Skin of body (tissue), 1 donor: ENCODE measurements at regions not wholly inside any gene's neighbourhood (a gene's known extent, or its start where the extent isn't known, plus 50 kb on each side); places are given as distances from the start of the nearest gene placed in this dataset.
A peak's percentile ranks its signal among the peaks of the same experiment; 100 is the strongest.

Experiments used
- DNase-seq: peaks from one replicate; lab custom pipeline; 2025; lab: John Stamatoyannopoulos, UW

DNA sequence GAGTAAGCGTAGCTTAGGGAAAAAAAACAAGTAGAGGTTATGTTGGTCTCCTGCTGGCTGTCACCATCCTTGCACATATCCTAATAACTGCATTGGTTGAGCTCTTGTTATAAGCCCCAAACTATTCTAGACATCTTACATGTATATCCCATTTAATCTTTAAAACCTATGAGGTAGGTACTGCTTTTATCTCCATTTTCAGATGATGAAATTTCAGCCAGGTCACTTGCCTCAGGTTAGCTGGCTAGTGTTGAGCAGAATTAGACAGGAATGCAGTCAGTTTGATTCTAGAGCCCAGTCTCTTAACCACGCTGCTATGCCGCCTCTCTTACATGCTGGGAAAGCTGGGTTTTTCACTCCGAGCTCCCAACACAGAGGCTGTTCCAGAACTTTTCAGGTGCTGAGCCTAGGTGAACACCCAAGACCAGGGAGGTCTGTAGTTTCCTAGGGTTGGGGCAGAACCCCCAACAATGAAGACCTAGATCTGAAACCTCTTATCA, 269.9 kb upstream of the RGS6 start:
- DNase-seq = no peak

DNA sequence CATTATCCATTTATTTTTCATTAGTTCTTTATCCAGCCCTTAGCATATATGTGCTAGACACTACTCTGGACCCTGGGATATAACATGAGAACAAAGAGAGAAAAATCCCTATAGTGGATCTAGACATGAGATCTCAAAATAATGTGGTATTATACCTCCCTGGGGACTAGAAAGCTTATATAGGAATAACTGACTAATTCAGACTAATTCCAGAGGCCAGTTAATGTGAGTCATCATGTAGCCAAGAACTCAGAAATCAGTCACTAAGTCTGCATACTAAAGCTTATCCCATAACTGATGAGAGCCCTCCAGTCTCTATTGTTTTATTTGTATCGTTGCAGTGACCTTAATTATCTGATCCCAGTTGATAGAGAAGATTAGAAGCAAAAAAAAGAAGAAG, 267.1 kb upstream of the RGS6 start:
- DNase-seq = no peak

DNA sequence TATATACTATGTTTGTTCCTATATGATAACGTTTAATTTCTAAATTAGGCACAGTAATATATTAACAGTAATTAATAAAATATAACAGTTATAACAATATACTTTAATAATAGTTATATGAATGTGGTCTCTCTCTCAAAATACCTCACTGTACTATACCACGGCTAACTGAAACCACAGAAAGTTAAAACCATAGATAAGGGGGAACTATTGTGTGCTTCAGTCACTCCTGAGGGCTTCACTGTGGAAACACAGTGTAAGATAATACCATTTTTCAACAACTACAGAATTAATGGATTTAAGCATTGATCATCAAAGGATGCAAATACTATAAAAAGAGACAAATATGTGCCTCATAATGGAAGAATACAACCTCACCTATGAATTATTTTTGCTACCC, 266.4 kb upstream of the RGS6 start:
- DNase-seq = no peak

DNA sequence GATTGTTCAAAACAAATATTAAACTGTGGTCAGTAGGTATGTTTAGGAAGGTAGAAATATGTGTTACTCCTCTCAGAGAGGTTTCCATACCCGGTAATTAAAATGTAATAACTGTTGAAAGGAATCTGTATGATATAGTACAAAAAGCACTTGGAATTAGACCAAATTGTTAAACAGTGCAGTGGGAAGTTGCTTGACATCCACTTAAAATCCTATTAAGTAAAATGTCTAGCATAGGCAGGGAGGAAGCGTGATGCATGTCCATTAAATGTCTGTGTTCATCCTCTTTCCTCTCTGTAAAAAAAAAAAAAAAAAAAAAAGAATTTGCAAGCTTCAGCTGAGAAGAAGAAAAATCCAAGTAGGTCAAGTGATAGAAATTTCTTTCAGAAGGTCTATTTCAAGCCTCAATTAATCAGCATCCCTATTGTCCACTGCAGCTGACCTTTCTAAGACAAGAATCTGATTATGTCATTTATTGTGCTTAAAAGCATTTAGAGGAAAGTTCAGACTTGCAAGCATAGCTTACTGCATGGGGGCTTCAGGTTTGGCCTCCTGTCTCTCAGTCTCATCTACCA, 265.6 kb upstream of the RGS6 start:
- DNase-seq = no peak

DNA sequence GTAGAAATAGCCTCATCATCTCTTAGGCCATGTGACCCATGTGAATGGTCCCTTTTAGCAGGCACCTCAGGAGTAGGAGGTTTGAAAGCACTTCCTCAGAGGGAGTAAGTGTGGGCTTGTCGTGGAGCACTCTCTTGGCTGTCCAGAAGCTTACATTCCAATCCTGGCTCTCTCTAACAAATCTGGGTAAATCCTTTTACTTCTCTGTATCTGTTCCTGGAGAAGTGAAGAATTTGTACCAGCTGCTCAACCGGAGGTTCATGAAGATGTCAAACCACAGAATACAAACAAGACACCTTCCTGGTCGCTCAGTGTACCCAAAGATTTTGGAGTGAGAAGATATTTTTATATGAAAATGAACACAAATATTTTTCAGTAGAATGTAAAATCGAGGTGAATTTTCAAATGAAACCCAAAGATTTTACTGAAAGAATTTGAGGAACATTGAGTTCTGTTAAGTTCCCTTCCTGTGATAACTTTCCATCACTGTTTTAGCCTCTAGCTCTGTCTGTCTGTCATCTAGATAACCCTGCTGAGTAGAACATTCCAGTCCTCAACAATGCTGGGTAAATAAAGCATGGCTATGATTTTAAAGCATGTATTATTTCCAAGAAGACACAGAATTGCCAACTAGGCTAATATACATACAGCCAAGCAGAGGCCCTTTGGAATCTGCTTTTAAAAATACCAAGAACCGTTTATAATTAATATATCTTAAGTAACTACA, 263.9 kb upstream of the RGS6 start:
- no peak for DNase-seq

DNA sequence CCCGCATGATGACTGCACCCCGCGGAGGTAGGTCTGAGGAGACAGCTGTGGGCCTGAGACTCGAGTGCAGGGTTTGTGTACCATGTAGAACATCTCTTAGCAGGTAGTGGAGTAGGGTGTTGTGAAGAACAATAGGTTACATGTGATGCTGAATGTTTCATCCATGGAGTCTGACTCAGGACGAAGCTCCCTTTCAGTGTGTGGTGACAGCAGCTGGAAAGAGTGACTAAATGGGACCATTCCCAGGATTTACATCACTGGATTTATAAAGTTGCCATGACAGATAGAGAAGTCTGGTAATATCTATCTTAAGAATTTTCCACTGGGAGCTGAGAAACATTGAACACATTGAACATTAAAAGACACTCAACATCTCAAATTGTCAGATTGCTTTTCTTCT, 259.6 kb upstream of the RGS6 start:
- DNase-seq = no peak

DNA sequence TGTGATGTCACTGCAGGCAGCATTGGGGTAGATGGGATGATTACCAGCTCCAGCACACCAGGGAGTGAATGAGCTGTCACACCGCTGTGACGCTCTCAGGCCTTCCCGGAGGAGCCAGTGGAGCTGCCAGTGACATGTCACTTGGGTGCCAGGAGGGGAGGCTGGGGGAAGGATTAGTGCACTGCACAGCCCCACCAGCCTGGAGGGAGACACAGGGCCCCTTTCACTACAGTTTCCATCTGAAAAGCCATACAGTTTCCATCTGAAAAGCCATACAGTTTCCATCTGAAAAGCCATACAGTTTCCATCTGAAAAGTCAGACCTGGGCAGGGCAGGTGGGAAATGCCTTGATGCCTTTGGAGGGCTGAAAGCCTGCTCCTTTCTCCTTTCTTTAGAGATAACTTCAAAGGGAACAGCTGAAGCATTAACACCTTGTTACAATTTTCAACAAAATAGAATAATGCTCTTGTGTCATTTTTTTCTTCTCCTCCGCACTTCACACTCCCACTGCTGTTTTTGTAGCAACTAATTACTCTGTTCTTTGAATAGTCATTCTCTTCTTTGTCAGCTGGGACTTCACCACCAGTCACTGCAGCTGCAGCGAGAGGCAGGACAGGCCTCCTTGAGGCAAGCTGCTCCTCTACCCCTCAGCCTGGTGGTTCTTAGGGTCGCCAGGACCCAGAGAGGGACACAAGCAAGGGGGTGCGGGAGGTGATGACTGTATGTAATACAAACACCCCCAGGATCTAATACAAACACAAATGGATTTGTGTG, 256.9 kb upstream of the RGS6 start:
- DNase-seq = no peak

DNA sequence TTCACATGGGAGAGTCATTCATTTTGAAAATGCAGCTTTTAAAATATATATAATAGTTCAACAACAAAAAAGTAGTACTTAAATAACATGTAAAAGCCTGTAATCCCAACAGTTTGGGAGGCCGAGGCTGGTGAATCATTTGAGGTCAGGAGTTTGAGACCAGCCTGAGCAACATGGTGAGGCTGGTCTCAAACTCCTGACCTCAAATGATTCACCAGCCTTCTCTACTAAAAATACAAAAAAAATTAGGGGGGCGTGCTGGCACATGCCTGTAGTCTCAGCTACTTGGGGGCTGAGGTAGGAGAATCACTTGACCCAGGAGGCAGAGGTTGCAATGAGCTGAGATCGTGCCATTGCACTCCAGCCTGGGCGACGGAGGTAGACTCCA, 256.3 kb upstream of the RGS6 start:
- DNase-seq = no peak

DNA sequence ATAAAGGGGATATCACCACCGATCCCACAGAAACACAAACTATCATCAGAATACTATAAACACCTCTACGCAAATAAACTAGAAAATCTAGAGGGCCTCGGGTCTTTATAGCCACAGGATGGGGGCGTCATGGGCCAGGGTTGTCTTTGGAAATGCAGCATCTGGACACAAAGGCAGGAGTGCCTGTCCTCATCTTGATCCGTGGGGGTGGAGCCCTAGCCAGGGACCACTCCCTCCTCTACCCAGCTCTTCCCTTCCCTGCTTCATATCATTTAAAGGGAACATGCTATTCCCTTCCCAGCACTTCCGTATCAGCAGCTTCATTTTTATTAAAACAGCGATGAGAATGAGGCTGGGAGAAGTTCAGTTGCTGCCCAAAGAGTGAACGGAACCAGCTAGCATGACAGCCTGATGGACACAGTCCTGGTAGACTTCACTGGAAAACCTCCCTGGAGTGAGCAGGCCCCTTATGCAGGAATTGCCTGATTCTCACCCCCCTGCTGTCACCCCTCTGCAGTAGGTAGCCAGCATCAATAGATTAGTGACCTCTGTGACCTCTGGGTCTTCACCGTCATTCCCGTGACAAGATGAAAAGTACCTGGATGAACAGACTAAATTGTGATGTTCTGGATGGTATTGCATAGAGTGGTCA, 251.4 kb upstream of the RGS6 start:
- DNase-seq = no peak

DNA sequence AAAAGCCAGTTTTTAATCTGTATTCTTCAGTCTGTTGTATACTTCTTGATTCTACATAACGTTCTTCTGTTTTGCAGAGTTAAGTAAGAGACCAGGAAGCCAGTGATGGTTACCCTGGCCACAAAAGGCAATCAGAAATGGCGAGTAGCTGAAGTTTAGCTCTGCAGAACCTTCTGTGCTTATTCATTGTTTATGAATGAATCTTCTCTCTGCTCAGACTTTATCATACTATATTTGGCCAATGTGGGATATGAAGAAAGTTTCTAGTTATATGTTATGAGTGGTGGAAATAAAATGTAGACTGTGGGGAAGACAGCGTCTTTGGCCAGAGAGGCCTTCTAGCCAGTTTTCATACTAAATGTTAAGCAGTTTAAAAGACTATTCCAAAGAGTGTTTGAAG, 249.9 kb upstream of the RGS6 start:
- no peak for DNase-seq

DNA sequence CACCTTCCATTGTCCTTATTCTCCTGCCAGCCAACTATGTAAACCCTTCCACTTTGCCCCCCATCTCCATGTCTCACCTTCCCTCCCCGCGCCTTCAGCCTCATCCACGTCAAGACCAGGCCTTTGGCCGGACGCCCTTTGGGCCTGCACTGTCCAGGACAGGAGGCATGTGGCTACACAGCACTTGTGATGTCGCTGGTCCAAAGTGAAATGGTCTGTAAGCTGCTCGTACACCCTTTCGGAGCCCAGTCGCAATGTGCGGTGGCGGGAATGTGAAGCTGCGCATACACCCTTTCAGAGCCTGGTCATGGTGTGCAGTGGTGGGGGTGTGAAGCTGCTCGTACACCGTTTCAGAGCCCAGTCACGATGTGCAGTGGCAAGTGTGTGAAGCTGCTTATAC, 247.9 kb upstream of the RGS6 start:
- DNase-seq = no peak

DNA sequence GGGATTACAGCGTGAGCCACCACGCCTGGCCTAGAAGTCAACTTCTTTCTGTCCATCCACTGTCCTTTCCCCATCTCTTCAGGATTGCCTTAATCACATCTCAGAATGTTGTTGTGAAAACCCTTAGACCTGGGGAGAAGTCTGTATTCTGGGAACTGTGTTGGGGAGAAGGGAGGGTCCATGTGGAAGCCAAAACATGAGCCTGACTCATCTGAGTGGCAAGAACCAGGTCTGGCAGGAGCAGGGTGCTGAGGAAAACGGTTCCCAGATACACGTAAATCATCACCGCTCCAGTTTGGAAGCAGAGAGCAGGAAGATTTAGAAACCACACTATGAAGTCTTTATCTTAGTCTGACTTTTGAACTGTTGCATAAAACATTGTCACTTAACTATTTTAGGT, 245.6 kb upstream of the RGS6 start:
- no peak for DNase-seq

DNA sequence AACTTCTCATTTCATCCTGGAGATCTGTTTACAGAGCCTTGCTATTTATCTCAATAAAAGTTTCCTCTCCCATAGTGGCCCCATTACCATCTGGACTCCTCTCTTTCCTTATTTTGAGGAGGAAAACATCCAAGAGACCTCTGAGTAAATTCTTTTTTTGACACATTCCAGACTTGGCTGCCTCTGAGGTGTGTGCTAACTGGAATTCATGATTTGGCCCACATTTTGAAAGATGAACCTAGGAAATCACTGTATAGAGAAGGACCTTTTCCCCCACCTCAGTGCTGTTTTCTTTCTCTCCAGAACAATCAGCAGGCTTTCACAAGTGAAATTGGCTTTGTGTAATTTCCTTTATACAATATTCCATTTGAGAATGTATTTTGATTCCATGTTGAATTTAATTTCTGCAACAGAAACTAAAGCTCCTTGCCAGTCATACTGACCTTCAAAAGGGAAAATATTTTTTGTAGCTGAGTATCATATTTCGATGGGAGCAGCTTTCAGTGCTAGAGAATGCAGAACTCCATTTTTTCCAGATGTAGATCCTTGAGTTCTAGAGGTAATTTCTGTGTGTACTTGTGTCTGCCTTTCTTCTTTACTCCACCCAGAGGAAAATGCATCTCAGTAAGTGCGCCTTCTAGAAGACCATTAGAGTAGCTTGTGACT, 244.9 kb upstream of the RGS6 start:
- DNase-seq = peak; percentile 7

DNA sequence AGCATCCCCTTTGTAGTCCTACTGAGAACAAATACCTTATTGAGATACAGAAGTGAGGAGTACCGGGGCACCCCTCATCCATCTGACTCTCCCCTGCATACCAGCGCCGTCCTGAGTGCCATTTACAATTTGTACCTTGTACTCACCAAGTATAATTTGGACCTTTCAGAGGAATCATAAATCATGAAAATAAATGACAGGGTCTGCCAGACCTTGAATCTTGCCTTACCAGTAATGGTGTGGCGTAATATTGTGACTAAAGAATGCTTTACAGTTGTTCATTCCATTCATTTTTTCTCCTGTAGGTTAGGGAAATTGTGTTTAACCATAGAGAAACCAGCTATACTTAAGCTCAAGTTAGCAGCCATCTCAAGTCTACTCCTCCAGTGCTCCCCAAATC, 243.7 kb upstream of the RGS6 start:
- no peak for DNase-seq

DNA sequence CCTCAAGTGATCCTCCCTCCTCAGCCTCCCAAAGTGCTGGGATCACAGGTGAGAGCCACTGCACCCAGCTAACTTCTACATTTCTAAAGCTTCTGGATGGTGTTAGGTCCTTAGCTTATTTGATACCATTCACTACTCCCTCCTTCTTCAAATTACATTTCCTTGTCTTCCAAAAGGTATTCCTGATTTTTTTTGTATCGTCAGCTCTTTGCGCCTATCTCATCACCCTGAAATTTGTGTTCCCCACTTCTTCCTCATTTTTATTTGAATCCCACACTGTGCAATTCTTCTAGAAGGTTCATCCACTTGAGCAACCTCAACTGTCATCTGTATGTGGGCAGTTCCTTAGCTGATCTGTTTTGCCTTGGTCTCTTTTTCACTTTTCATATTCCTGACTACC, 241.8 kb upstream of the RGS6 start:
- no peak for DNase-seq

DNA sequence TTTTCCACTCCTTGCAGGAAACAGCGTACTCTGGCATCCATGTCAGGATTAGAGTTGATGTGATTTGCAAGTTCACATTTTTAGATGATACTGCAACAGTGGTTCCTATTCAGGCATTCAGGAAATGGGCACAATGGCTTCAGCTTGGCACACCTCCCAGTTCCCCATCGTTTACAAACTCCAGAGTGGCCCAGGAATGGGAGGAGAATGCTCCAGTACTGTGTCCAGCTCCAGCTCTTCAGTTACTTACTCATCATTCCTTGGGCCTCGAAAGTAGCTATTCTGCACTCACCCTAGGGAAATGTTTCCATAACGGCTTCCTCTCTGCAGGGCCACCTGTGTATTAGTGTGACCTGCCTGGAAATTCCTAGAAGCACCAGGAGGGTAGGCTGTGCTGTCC, 239.7 kb upstream of the RGS6 start:
- no peak for DNase-seq

DNA sequence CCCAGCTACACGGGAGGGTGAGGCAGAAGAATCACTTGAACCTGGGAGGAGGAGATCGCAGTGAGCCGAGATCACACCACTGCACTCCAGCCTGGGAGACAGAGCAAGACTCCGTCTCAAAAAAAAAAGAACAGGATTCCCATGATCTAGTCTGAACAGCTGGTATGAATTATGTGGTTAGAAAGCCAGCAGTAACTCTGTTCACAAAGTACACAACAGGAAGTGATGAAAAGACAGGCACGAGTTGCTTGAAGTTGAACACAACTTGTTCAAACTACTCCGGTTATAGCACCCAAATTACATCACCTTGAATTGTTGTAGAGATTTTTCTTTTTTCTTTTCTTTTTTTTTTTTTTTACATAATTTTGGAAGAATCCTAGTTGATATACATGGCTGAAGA, 238.8 kb upstream of the RGS6 start:
- DNase-seq = peak; percentile 78

DNA sequence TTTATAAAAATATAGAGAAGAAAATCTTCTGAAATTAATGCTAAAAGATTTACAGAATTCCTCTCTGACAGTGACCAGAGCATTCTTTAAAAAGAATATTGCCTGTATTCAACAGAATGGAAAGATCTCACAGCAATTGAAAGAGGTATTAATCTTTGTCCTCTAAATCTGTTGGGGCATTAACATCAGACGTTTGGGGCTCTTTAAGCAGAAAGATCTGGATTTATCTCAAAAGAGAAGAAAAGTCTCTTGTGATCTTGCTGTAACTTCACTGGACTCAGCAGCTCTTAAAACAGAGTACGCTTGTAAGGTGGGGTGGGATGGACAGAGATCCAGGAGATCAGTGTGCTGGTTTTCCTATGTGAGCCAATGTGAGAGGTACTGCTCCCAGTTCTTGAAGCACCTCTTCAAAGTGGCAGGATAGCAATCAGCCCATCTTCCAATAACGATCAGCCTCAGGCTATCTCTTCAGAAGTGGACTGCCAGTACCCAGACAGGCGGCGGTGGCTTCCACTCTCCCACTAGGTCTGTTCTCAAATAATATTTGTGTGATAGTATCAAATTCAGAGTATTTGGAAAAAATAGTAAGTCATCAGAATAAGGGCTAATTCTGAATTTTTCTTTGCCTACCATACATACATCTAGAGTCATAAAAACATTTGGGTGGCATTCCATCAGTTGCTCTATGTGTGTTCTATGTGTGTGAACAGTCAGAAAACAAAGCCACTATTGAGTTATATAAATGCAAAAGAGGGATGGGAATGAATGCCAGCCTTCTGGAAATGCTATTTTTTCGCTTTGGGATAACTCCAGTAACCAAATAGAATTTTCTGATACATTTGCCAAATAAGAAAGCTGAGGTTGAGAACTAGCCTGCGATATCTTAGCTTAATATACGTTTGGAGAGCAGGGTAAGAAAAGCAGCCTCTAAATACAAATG, 237.4 kb upstream of the RGS6 start:
- DNase-seq = peak; percentile 19

DNA sequence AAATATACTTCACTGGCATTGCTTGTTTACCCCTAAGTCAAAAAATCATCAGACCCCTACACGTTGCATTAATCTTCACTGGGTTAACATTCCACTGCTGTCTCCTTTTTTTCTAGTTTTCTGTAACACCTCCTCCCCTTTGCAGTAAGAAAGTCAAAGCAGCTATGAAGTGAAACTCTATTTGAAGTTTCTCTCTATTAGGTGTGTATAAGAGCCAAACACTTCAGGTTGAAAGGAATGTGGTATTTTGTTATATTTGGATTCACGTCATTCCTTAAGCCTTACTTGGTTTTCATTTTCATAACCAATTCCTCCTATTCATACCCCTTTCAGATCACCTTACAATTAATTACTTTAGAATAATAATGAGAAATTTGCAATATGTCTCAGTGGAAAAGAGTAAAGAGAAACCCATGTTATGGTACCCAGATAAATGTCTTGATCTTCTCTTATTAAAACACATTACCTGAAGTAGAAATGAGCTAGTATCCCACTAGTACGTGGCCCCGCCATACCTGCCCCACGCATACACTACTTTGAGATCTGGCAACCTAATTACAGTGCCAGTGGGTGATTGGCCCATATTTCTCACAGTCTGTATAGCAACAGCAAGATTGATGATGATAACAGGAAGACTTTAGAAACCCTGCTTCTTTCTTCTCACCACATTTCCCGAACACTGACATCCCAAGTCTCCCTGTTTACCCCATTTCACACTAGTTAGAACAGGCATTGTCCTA, 236.4 kb upstream of the RGS6 start:
- no peak for DNase-seq

DNA sequence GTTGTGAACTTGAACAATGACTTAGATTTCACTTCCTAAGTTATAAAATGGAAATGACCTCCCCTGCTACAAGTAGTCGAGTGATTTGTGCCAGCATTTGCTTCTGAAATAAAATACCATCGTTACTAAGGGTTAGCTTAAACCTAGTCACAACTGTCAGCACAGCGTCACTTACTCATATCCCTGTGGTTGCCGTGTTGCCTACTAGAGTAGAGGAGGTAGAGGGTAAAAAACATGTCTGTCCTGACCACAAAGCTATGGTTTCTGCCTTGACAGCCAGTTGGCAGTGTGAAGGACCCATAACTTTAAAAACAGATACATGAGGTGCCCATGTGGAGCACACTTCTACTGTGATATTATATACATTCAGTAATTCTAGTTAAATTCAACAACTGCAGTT, 234.2 kb upstream of the RGS6 start:
- no peak for DNase-seq
